ENCODE measurements at regions not wholly inside any gene's neighbourhood (a gene's known extent, or its start where the extent isn't known, plus 50 kb on each side); places are given as distances from the start of the nearest gene placed in this dataset.

DNA sequence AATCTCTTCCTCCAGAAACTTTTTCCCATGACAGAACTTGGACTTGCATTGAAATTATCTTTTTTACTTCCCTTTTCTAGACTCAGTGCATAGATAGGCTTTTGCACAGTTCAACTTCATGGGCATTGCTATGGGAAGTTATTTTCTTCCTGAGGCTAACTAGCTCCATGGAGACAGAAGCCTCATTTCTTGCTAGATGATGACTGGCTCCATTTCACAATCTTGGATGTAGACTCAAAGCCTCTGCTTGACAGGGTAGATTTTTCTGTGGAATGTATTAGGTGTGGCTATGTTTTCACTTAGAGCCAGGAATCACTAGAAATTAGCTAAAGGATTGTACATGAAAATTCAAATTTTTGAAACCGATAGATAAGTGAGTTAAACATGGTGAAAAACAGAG is 884.1 kb upstream of the MGAT4C start:
- TF ChIP-seq CTCF (IDR thresholded peaks at IDR 0.05; ENCODE audit: poor library complexity, severe bottlenecking) (no peak), EZH2 (IDR thresholded peaks at IDR 0.05; ENCODE audit: borderline replicate concordance, insufficient read depth, low read length, poor library complexity, severe bottlenecking) (no peak), EP300 (conservative IDR thresholded peaks at IDR 0.05; ENCODE audit: poor library complexity, severe bottlenecking) (no peak), POLR2AphosphoS5 (IDR thresholded peaks at IDR 0.05) (peak; percentile 12), RAD21 (conservative IDR thresholded peaks at IDR 0.05) (no peak)
- TF ChIP-seq, protein P1, sequence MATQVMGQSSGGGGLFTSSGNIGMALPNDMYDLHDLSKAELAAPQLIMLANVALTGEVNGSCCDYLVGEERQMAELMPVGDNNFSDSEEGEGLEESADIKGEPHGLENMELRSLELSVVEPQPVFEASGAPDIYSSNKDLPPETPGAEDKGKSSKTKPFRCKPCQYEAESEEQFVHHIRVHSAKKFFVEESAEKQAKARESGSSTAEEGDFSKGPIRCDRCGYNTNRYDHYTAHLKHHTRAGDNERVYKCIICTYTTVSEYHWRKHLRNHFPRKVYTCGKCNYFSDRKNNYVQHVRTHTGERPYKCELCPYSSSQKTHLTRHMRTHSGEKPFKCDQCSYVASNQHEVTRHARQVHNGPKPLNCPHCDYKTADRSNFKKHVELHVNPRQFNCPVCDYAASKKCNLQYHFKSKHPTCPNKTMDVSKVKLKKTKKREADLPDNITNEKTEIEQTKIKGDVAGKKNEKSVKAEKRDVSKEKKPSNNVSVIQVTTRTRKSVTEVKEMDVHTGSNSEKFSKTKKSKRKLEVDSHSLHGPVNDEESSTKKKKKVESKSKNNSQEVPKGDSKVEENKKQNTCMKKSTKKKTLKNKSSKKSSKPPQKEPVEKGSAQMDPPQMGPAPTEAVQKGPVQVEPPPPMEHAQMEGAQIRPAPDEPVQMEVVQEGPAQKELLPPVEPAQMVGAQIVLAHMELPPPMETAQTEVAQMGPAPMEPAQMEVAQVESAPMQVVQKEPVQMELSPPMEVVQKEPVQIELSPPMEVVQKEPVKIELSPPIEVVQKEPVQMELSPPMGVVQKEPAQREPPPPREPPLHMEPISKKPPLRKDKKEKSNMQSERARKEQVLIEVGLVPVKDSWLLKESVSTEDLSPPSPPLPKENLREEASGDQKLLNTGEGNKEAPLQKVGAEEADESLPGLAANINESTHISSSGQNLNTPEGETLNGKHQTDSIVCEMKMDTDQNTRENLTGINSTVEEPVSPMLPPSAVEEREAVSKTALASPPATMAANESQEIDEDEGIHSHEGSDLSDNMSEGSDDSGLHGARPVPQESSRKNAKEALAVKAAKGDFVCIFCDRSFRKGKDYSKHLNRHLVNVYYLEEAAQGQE (IDR thresholded peaks at IDR 0.05; ENCODE audit: borderline replicate concordance), result no peak

Measured in neural cell (in vitro differentiated cells).